Stomach (tissue), 8 donors: ENCODE measurements at regions not wholly inside any gene's neighbourhood (a gene's known extent, or its start where the extent isn't known, plus 50 kb on each side); places are given as distances from the start of the nearest gene placed in this dataset.

Experiments
- DNase-seq, 2 donors: peaks; one replicate each; pipeline versions ENCODE4 v3.0.0 to v3.0.0-alpha.2; 2013 to 2019
- H3K27ac ChIP-seq, 5 donors: fragments of 200-600 bp in 4 of 5; sonication (generic) in 4 of 5; one replicate each; pipeline ENCODE4 v1.5.1; 2013 to 2019; ENCODE audit warnings: mild to moderate bottlenecking in 1 of 5, moderate library complexity in 1 of 5
- H3K27me3 ChIP-seq, 3 donors: fragments of 200-600 bp; sonication (generic); one replicate each; pipeline ENCODE4 v1.5.1; 2017 to 2019; ENCODE audit warnings: mixed run types in 1 of 3
- H3K36me3 ChIP-seq, 4 donors: fragments of 200-600 bp; sonication (generic); 1 replicate in 3 of 4; 2 replicates in 1 of 4; pipeline ENCODE4 v1.5.1; 2016 to 2019
- H3K4me1 ChIP-seq, 4 donors: fragments of 200-600 bp; sonication (generic); one replicate each; pipeline ENCODE4 v1.5.1; 2016 to 2019
- H3K4me3 ChIP-seq, 4 donors: fragments of 200-600 bp; sonication (generic) in 3 of 4; one replicate each; pipeline ENCODE4 v1.5.1; 2016 to 2019; ENCODE audit warnings: mild to moderate bottlenecking in 1 of 4
- H3K9me3 ChIP-seq, 4 donors: fragments of 200-600 bp; sonication (generic); one replicate each; pipeline ENCODE4 v1.5.1; 2016 to 2019
- CTCF ChIP-seq, 7 experiments: fragments of 450-650 bp in 4 of 7; fragments of 200-600 bp in 3 of 7; sonication (generic) in 3 of 7; IDR thresholded peaks; one replicate each; pipeline ENCODE4 v1.5.1; 2016 to 2019; ENCODE audit warnings: antibody characterized with exemption in 7 of 7, control low read depth in 2 of 7, mild to moderate bottlenecking in 1 of 7
- EP300 ChIP-seq: sonication (generic); formaldehyde crosslinking; IDR thresholded peaks from one replicate; pipeline ENCODE4 v1.6.1; 2017; ENCODE audit warnings: antibody characterized with exemption
- POLR2A ChIP-seq, 4 donors: fragments of 450-650 bp; IDR thresholded peaks; one replicate each; pipeline ENCODE4 v1.6.1; 2016; ENCODE audit warnings: antibody characterized with exemption in 4 of 4, control low read depth in 2 of 4, mild to moderate bottlenecking in 1 of 4, moderate library complexity in 1 of 4
- POLR2AphosphoS5 ChIP-seq, 3 donors: sonication (generic); formaldehyde crosslinking; IDR thresholded peaks; one replicate each; pipeline ENCODE4 v1.6.1; 2016; ENCODE audit warnings: antibody characterized with exemption in 3 of 3
- WGBS, 5 donors: extraction: QIAGEN DNeasy Blood & Tissue Kit in 3 of 5; methylation state at CpG; one replicate each; pipeline versions ENCODE4 v1.1.5 to v1.1.7; 2013 to 2018; 5-methylcytosine and 5-hydroxymethylcytosine counted together
- intact Hi-C: fragments of 100-400 bp; cut with DNase I; formaldehyde crosslinking; loops from one replicate; pipeline ENCODE4 v1.15.1; 2023; ENCODE audit warnings: low total_unique reads
- donor health status: healthy with polysubstance abuse.
- donor health status: Bipolar disorder and iron deficiency.
- donor health status: healthy.

GRCh38 chr2:11993749-11994148 lies 247.3 kb downstream of the LPIN1 start:
- H3K4me1 ChIP-seq = no peaks in the 10 kb centered on the region
- 84 to 95% (median 88%) methylated on average over 1 of the region's 1 CpG for WGBS, 5 donors
- intact Hi-C loops = no loop called here

GRCh38 chr2:11995456-11995855 lies 249.0 kb downstream of the LPIN1 start:
- Histone ChIP-seq H3K4me1 (no peaks in the 10 kb centered on the region), H3K9me3 (peaks cover 0 to 7% (median 0%) of the 10 kb centered on the region in 4 donors), H3K36me3 (no peaks in the 10 kb centered on the region), H3K27ac (no peak overlapping the region), H3K27me3 (no peaks in the 10 kb centered on the region), H3K4me3 (no peak overlapping the region)
- TF ChIP-seq POLR2A (IDR thresholded peaks at IDR 0.05) (no peak), POLR2AphosphoS5 (IDR thresholded peaks at IDR 0.05) (no peak), CTCF (IDR thresholded peaks at IDR 0.05) (no peak), EP300 (no peak)
- intact Hi-C loops = no loop called here
- no peak for DNase-seq

More at GRCh38 chr2:11993749-11994148, 247.3 kb downstream of the LPIN1 start:
- Histone ChIP-seq H3K36me3 (no peaks in the 10 kb centered on the region), H3K27ac (no peak overlapping the region), H3K4me3 (no peak overlapping the region), H3K9me3 (peaks cover 0 to 7% (median 0%) of the 10 kb centered on the region in 4 donors), H3K27me3 (no peaks in the 10 kb centered on the region)
- no peak for TF ChIP-seq CTCF (IDR thresholded peaks at IDR 0.05)
- no peak for TF ChIP-seq POLR2AphosphoS5 (IDR thresholded peaks at IDR 0.05)
- TF ChIP-seq EP300 = no peak
- no peak for TF ChIP-seq POLR2A (IDR thresholded peaks at IDR 0.05)
- no peak for DNase-seq

GRCh38 chr2:11996618-11997017 lies 250.2 kb downstream of the LPIN1 start:
- H3K27me3 ChIP-seq = no peaks in the 10 kb centered on the region
- no peak overlapping the region for H3K4me3 ChIP-seq
- DNase-seq = no peak
- H3K27ac ChIP-seq = no peak overlapping the region
- no peaks in the 10 kb centered on the region for H3K4me1 ChIP-seq
- peaks cover 0 to 7% (median 0%) of the 10 kb centered on the region in 4 donors for H3K9me3 ChIP-seq
- no peaks in the 10 kb centered on the region for H3K36me3 ChIP-seq
- intact Hi-C loops = no loop called here
- TF ChIP-seq CTCF (IDR thresholded peaks at IDR 0.05) = no peak
- TF ChIP-seq EP300 = no peak
- TF ChIP-seq POLR2AphosphoS5 (IDR thresholded peaks at IDR 0.05) = no peak
- no peak for TF ChIP-seq POLR2A (IDR thresholded peaks at IDR 0.05)

GRCh38 chr2:11997142-11997541 lies 250.7 kb downstream of the LPIN1 start:
- H3K9me3 ChIP-seq = peaks cover 0 to 7% (median 0%) of the 10 kb centered on the region in 4 donors
- H3K27ac ChIP-seq = no peak overlapping the region
- no peaks in the 10 kb centered on the region for H3K4me1 ChIP-seq
- no peaks in the 10 kb centered on the region for H3K27me3 ChIP-seq
- intact Hi-C loops = no loop called here
- no peak for DNase-seq
- no peak for TF ChIP-seq EP300
- H3K36me3 ChIP-seq = no peaks in the 10 kb centered on the region
- H3K4me3 ChIP-seq = no peak overlapping the region

- H3K9me3 ChIP-seq = peaks cover 0 to 7% (median 0%) of the 10 kb centered on the region in 4 donors
- no peak overlapping the region for H3K4me3 ChIP-seq
- H3K4me1 ChIP-seq = no peaks in the 10 kb centered on the region
- intact Hi-C loops = no loop called here
- TF ChIP-seq POLR2A (IDR thresholded peaks at IDR 0.05) = no peak
- TF ChIP-seq POLR2AphosphoS5 (IDR thresholded peaks at IDR 0.05) = no peak
- TF ChIP-seq CTCF (IDR thresholded peaks at IDR 0.05) = no peak
- no peak for TF ChIP-seq EP300
- H3K27me3 ChIP-seq = no peaks in the 10 kb centered on the region
- no peak for DNase-seq
- H3K27ac ChIP-seq = no peak overlapping the region
- no peaks in the 10 kb centered on the region for H3K36me3 ChIP-seq
- WGBS, 5 donors = 62 to 76% (median 67%) methylated on average over 2 of the region's 2 CpGs
Measured at GRCh38 chr2:11998218-11998617, 251.8 kb downstream of the LPIN1 start.
